ENCODE measurements at regions not wholly inside any gene's neighbourhood (a gene's known extent, or its start where the extent isn't known, plus 50 kb on each side); places are given as distances from the start of the nearest gene placed in this dataset.

DNA sequence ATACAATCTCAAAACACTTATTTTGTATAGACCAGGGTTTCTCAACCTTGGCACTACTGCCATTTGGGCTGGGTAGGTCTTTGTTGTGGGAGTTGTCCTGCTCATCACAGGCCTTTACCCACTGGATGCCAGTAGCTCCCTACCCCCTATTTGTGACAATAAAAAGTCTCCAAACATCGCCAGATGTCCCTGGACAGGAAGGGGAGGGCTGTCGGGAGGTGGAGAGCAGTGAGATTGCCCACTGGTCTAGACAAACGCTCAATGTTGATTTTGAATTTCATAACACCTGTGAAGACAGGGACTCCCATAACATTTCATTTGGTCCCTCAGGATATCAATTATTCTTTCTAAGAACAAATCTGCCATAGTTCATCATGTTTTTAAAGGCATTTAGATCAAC lies 151.7 kb upstream of the PTPRG start:
- no peak for TF ChIP-seq TAF1 (IDR thresholded peaks at IDR 0.05; ENCODE audit: borderline replicate concordance, low read depth, low read length)
- TF ChIP-seq, protein P1, sequence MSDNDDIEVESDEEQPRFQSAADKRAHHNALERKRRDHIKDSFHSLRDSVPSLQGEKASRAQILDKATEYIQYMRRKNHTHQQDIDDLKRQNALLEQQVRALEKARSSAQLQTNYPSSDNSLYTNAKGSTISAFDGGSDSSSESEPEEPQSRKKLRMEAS (IDR thresholded peaks at IDR 0.05; ENCODE audit: low read depth) = no peak
- no peak for TF ChIP-seq EP300 (IDR thresholded peaks at IDR 0.05; ENCODE audit: borderline replicate concordance in 1 of 2, low read depth in 1 of 2, low read length in 1 of 2)
- TF ChIP-seq CHD2 (IDR thresholded peaks at IDR 0.05; ENCODE audit: low read length, partially characterized antibody) = no peak
- no peak for TF ChIP-seq GABPA (IDR thresholded peaks at IDR 0.05; ENCODE audit: low read depth)
- TF ChIP-seq, protein P2, sequence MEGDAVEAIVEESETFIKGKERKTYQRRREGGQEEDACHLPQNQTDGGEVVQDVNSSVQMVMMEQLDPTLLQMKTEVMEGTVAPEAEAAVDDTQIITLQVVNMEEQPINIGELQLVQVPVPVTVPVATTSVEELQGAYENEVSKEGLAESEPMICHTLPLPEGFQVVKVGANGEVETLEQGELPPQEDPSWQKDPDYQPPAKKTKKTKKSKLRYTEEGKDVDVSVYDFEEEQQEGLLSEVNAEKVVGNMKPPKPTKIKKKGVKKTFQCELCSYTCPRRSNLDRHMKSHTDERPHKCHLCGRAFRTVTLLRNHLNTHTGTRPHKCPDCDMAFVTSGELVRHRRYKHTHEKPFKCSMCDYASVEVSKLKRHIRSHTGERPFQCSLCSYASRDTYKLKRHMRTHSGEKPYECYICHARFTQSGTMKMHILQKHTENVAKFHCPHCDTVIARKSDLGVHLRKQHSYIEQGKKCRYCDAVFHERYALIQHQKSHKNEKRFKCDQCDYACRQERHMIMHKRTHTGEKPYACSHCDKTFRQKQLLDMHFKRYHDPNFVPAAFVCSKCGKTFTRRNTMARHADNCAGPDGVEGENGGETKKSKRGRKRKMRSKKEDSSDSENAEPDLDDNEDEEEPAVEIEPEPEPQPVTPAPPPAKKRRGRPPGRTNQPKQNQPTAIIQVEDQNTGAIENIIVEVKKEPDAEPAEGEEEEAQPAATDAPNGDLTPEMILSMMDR (IDR thresholded peaks at IDR 0.05) = no peak
- TF ChIP-seq RXRA (IDR thresholded peaks at IDR 0.05; ENCODE audit: borderline replicate concordance, low read depth) = no peak
- TF ChIP-seq, protein P3, sequence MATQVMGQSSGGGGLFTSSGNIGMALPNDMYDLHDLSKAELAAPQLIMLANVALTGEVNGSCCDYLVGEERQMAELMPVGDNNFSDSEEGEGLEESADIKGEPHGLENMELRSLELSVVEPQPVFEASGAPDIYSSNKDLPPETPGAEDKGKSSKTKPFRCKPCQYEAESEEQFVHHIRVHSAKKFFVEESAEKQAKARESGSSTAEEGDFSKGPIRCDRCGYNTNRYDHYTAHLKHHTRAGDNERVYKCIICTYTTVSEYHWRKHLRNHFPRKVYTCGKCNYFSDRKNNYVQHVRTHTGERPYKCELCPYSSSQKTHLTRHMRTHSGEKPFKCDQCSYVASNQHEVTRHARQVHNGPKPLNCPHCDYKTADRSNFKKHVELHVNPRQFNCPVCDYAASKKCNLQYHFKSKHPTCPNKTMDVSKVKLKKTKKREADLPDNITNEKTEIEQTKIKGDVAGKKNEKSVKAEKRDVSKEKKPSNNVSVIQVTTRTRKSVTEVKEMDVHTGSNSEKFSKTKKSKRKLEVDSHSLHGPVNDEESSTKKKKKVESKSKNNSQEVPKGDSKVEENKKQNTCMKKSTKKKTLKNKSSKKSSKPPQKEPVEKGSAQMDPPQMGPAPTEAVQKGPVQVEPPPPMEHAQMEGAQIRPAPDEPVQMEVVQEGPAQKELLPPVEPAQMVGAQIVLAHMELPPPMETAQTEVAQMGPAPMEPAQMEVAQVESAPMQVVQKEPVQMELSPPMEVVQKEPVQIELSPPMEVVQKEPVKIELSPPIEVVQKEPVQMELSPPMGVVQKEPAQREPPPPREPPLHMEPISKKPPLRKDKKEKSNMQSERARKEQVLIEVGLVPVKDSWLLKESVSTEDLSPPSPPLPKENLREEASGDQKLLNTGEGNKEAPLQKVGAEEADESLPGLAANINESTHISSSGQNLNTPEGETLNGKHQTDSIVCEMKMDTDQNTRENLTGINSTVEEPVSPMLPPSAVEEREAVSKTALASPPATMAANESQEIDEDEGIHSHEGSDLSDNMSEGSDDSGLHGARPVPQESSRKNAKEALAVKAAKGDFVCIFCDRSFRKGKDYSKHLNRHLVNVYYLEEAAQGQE (IDR thresholded peaks at IDR 0.05; ENCODE audit: low read depth, low read length) = no peak
- TF ChIP-seq FOSL2 (IDR thresholded peaks at IDR 0.05; ENCODE audit: borderline replicate concordance, low read depth) = no peak
- TF ChIP-seq EZH2phosphoT487 (IDR thresholded peaks at IDR 0.05; ENCODE audit: borderline replicate concordance, low read depth) = no peak
- TF ChIP-seq RAD21 (IDR thresholded peaks at IDR 0.05; ENCODE audit: low read length) = no peak
- no peak for TF ChIP-seq FOXM1 (IDR thresholded peaks at IDR 0.05; ENCODE audit: low read depth)
